Gastrocnemius medialis (tissue), 4 donors: ENCODE measurements at regions not wholly inside any gene's neighbourhood (a gene's known extent, or its start where the extent isn't known, plus 50 kb on each side); places are given as distances from the start of the nearest gene placed in this dataset.

Experiments
- CTCF ChIP-seq, 5 experiments: fragments of 450-650 bp in 3 of 5; fragments of 200-600 bp in 2 of 5; sonication (generic) in 2 of 5; IDR thresholded peaks in 4 of 5; conservative IDR thresholded peaks in 1 of 5; 1 replicate in 4 of 5; 2 replicates in 1 of 5; pipeline ENCODE4 v1.5.1; 2016 to 2019; ENCODE audit warnings: antibody characterized with exemption in 5 of 5, mild to moderate bottlenecking in 3 of 5, moderate library complexity in 3 of 5
- POLR2A ChIP-seq, 2 donors: fragments of 450-650 bp; IDR thresholded peaks; one replicate each; pipeline ENCODE4 v1.6.1; 2017; ENCODE audit warnings: antibody characterized with exemption in 2 of 2, mild to moderate bottlenecking in 2 of 2, moderate library complexity in 2 of 2

- TF ChIP-seq POLR2A (IDR thresholded peaks at IDR 0.05) (no peak), CTCF (IDR thresholded peaks at IDR 0.05 in 4 of 5, conservative IDR thresholded peaks at IDR 0.05 in 1 of 5) (no peak)
These were observed 1061.5 kb downstream of the ROBO2 start for GRCh38 chr3:78101384-78101783.
